Stomach (tissue), 4 donors: ENCODE measurements at regions not wholly inside any gene's neighbourhood (a gene's known extent, or its start where the extent isn't known, plus 50 kb on each side); places are given as distances from the start of the nearest gene placed in this dataset.

Experiments used
- POLR2A ChIP-seq, 4 donors: fragments of 450-650 bp; IDR thresholded peaks; one replicate each; pipeline ENCODE4 v1.6.1; 2016; ENCODE audit warnings: antibody characterized with exemption in 4 of 4, control low read depth in 2 of 4, mild to moderate bottlenecking in 1 of 4, moderate library complexity in 1 of 4
- TF ChIP-seq, protein P1 (sequence below), 7 experiments: fragments of 450-650 bp in 4 of 7; fragments of 200-600 bp in 3 of 7; sonication (generic) in 3 of 7; IDR thresholded peaks; one replicate each; pipeline ENCODE4 v1.5.1; 2016 to 2019; ENCODE audit warnings: antibody characterized with exemption in 7 of 7, control low read depth in 2 of 7, mild to moderate bottlenecking in 1 of 7

DNA sequence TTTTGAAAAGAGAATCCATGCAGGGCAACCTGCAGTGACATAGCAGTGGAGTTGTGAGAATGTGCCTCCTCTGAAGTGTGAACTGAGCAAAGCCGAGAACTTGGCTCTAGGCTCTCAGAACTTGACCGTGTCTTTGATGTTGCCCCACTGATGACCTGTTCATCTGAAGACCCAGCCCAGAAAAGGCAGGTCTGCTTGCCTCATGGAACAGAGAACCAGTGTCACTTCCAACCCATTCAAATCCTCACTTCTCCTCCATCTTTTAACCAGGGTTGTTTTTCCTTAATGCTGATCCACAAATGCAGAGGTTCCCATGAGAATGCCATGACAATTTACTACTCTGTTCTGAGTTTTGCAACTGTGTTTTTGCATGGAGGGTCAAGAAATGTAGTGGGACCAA lies 155.4 kb downstream of the MED10 start:
- TF ChIP-seq, protein P1, sequence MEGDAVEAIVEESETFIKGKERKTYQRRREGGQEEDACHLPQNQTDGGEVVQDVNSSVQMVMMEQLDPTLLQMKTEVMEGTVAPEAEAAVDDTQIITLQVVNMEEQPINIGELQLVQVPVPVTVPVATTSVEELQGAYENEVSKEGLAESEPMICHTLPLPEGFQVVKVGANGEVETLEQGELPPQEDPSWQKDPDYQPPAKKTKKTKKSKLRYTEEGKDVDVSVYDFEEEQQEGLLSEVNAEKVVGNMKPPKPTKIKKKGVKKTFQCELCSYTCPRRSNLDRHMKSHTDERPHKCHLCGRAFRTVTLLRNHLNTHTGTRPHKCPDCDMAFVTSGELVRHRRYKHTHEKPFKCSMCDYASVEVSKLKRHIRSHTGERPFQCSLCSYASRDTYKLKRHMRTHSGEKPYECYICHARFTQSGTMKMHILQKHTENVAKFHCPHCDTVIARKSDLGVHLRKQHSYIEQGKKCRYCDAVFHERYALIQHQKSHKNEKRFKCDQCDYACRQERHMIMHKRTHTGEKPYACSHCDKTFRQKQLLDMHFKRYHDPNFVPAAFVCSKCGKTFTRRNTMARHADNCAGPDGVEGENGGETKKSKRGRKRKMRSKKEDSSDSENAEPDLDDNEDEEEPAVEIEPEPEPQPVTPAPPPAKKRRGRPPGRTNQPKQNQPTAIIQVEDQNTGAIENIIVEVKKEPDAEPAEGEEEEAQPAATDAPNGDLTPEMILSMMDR (IDR thresholded peaks at IDR 0.05) = no peak
- TF ChIP-seq POLR2A (IDR thresholded peaks at IDR 0.05) = no peak
